ENCODE measurements at regions not wholly inside any gene's neighbourhood (a gene's known extent, or its start where the extent isn't known, plus 50 kb on each side); places are given as distances from the start of the nearest gene placed in this dataset.
"Not testable (repeated sequence)": the region's sequence is repeated elsewhere in the genome, so short reads cannot be mapped to it uniquely, and the experiment has no call there.

- TF ChIP-seq, protein P1, sequence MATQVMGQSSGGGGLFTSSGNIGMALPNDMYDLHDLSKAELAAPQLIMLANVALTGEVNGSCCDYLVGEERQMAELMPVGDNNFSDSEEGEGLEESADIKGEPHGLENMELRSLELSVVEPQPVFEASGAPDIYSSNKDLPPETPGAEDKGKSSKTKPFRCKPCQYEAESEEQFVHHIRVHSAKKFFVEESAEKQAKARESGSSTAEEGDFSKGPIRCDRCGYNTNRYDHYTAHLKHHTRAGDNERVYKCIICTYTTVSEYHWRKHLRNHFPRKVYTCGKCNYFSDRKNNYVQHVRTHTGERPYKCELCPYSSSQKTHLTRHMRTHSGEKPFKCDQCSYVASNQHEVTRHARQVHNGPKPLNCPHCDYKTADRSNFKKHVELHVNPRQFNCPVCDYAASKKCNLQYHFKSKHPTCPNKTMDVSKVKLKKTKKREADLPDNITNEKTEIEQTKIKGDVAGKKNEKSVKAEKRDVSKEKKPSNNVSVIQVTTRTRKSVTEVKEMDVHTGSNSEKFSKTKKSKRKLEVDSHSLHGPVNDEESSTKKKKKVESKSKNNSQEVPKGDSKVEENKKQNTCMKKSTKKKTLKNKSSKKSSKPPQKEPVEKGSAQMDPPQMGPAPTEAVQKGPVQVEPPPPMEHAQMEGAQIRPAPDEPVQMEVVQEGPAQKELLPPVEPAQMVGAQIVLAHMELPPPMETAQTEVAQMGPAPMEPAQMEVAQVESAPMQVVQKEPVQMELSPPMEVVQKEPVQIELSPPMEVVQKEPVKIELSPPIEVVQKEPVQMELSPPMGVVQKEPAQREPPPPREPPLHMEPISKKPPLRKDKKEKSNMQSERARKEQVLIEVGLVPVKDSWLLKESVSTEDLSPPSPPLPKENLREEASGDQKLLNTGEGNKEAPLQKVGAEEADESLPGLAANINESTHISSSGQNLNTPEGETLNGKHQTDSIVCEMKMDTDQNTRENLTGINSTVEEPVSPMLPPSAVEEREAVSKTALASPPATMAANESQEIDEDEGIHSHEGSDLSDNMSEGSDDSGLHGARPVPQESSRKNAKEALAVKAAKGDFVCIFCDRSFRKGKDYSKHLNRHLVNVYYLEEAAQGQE (IDR thresholded peaks at IDR 0.05): no peak
- no peak for TF ChIP-seq RAD21 (IDR thresholded peaks at IDR 0.05)
- no peak for TF ChIP-seq TAF1 (conservative IDR thresholded peaks at IDR 0.05)
These were observed 981.1 kb downstream of the SLC6A15 start (continued) for GRCh38 chr12:83931451-83931850.

DNA sequence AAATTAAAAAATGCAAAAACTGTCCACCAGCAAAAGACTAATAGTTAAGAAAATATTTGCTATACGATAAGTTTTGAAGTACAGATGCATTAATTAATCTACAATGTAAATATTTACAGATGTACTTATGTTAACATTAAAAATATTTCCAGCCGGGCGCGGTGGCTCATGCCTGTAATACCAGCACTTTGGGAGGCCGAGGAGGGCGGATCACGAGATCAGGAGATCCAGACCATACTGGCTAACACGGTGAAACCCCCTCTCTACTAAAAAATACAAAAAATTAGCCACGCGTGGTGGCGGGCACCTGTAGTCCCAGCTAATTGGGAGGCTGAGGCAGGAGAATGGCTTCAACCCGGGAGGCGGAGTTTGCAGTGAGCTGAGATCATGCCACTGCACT lies 982.8 kb downstream of the SLC6A15 start:
- 94% methylated on average over 13 of the region's 13 CpGs for WGBS
- not testable (repeated sequence) for DNase-seq (ENCODE audit: low spot score); H3K27ac ChIP-seq (ENCODE audit: low read depth in 1 of 2, low read length in 2 of 2); H3K9me3 ChIP-seq (ENCODE audit: control insufficient read depth in 4 of 4, low read length in 3 of 4); H3K9ac ChIP-seq (ENCODE audit: low read depth in 1 of 2, low read length in 2 of 2); H3K4me3 ChIP-seq (ENCODE audit: low read depth in 1 of 3, low read length in 3 of 3); H3K27me3 ChIP-seq (ENCODE audit: control insufficient read depth in 4 of 4, insufficient read depth in 4 of 4, low read length in 3 of 4); H3K4me1 ChIP-seq (ENCODE audit: control insufficient read depth in 4 of 4, insufficient read depth in 4 of 4, low read length in 3 of 4); H3K36me3 ChIP-seq (ENCODE audit: control insufficient read depth in 4 of 4, insufficient read depth in 3 of 4, low read depth in 1 of 4, low read length in 3 of 4)

DNA sequence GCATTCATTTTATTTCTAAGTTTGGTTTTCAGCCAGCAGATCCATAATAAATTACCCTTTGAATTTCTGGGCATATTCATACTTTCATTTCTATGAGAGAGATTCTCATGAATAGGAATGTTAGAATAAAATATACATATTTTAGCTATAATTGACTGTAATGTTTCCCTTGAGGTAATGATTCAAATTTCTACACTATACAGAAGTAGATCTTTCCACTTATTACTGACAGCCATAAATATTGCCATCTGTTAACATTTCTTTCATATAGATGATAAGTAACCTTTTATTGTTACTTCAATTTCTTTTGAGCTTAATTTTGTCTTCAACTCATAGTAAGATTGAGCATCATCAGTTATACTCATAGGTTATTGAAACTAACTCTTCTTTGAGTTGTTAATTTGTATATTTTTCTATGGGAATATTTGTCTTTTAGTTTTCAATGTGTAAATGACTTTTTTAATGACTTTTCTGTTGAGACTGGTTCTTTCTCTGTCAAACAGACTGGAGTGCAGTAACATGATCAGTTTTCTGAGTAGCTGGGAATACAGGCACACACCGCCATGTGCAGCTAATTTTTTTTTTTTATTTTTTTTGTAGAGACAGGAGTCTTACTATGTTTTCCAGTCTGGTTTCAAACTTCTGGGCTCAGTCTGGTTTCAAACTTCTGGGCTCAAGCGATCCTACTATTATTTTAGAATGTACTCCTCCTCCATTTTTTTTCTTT lies 991.6 kb downstream of the SLC6A15 start:
- Histone ChIP-seq H3K27ac (ENCODE audit: low read depth in 1 of 2, low read length in 2 of 2) (no peak overlapping the region), H3K9me3 (ENCODE audit: control insufficient read depth in 4 of 4, low read length in 3 of 4) (no peaks in the 10 kb centered on the region), H3K36me3 (ENCODE audit: control insufficient read depth in 4 of 4, insufficient read depth in 3 of 4, low read depth in 1 of 4, low read length in 3 of 4) (no peaks in the 10 kb centered on the region), H3K4me1 (ENCODE audit: control insufficient read depth in 4 of 4, insufficient read depth in 4 of 4, low read length in 3 of 4) (no peaks in the 10 kb centered on the region), H3K27me3 (ENCODE audit: control insufficient read depth in 4 of 4, insufficient read depth in 4 of 4, low read length in 3 of 4) (no peaks in the 10 kb centered on the region), H3K4me3 (ENCODE audit: low read depth in 1 of 3, low read length in 3 of 3) (no peak overlapping the region), H3K9ac (ENCODE audit: low read depth in 1 of 2, low read length in 2 of 2) (no peak overlapping the region)
- TF ChIP-seq RAD21 (IDR thresholded peaks at IDR 0.05) (no peak), FOXA1 (IDR thresholded peaks at IDR 0.05) (no peak), TAF1 (conservative IDR thresholded peaks at IDR 0.05) (no peak), MAX (IDR thresholded peaks at IDR 0.05) (no peak), YY1 (IDR thresholded peaks at IDR 0.05) (no peak), HNF4G (IDR thresholded peaks at IDR 0.05) (no peak)
- TF ChIP-seq, protein P2, sequence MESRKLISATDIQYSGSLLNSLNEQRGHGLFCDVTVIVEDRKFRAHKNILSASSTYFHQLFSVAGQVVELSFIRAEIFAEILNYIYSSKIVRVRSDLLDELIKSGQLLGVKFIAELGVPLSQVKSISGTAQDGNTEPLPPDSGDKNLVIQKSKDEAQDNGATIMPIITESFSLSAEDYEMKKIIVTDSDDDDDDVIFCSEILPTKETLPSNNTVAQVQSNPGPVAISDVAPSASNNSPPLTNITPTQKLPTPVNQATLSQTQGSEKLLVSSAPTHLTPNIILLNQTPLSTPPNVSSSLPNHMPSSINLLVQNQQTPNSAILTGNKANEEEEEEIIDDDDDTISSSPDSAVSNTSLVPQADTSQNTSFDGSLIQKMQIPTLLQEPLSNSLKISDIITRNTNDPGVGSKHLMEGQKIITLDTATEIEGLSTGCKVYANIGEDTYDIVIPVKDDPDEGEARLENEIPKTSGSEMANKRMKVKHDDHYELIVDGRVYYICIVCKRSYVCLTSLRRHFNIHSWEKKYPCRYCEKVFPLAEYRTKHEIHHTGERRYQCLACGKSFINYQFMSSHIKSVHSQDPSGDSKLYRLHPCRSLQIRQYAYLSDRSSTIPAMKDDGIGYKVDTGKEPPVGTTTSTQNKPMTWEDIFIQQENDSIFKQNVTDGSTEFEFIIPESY (IDR thresholded peaks at IDR 0.05): no peak
- DNase-seq (ENCODE audit: low spot score): no peak
- 91% methylated on average over 2 of the region's 2 CpGs for WGBS

GRCh38 chr12:83919081-83919480 lies 993.5 kb downstream of the SLC6A15 start:
- Histone ChIP-seq H3K36me3 (ENCODE audit: control insufficient read depth in 4 of 4, insufficient read depth in 3 of 4, low read depth in 1 of 4, low read length in 3 of 4) (no peaks in the 10 kb centered on the region), H3K9me3 (ENCODE audit: control insufficient read depth in 4 of 4, low read length in 3 of 4) (no peaks in the 10 kb centered on the region), H3K9ac (ENCODE audit: low read depth in 1 of 2, low read length in 2 of 2) (no peak overlapping the region), H3K4me3 (ENCODE audit: low read depth in 1 of 3, low read length in 3 of 3) (no peak overlapping the region), H3K27me3 (ENCODE audit: control insufficient read depth in 4 of 4, insufficient read depth in 4 of 4, low read length in 3 of 4) (no peaks in the 10 kb centered on the region), H3K27ac (ENCODE audit: low read depth in 1 of 2, low read length in 2 of 2) (no peak overlapping the region), H3K4me1 (ENCODE audit: control insufficient read depth in 4 of 4, insufficient read depth in 4 of 4, low read length in 3 of 4) (no peaks in the 10 kb centered on the region)
- no peak for DNase-seq (ENCODE audit: low spot score)
- WGBS: 73% methylated on average over 3 of the region's 3 CpGs
- no peak for TF ChIP-seq EGR1 (IDR thresholded peaks at IDR 0.05; ENCODE audit: low read depth in 2 of 2)
- TF ChIP-seq YY1 (IDR thresholded peaks at IDR 0.05): no peak
- TF ChIP-seq FOXA2 (IDR thresholded peaks at IDR 0.05): no peak
- TF ChIP-seq HNF4A (conservative IDR thresholded peaks at IDR 0.05): no peak
- TF ChIP-seq SP1 (IDR thresholded peaks at IDR 0.05): no peak
- no peak for TF ChIP-seq FOXA1 (IDR thresholded peaks at IDR 0.05)
- TF ChIP-seq JUND (IDR thresholded peaks at IDR 0.05): no peak
- TF ChIP-seq GABPA (IDR thresholded peaks at IDR 0.05 in 1 of 2, conservative IDR thresholded peaks at IDR 0.05 in 1 of 2): no peak
- TF ChIP-seq, protein P2 (IDR thresholded peaks at IDR 0.05): no peak
- TF ChIP-seq, protein P1 (IDR thresholded peaks at IDR 0.05): no peak
